BJ (cell line): ENCODE measurements at regions not wholly inside any gene's neighbourhood (a gene's known extent, or its start where the extent isn't known, plus 50 kb on each side); places are given as distances from the start of the nearest gene placed in this dataset.

Experiments used
- CTCF ChIA-PET: fragments of 350-600 bp; formaldehyde crosslinking; extraction: SDS; loops from one replicate; lab custom pipeline; 2021; ENCODE audit warnings: antibody characterized with exemption, inconsistent platforms; lab: Yijun Ruan, JAX
- POLR2A ChIA-PET: fragments of 300-600 bp; sonication (Branson Sonifier 250); formaldehyde crosslinking; extraction: SDS; loops from one replicate; lab custom pipeline; 2021; ENCODE audit warnings: antibody characterized with exemption; lab: Charles Lee
- DNase-seq: peaks from one replicate; pipeline ENCODE4 v3.0.0-alpha.2; 2011; ENCODE audit warnings: low read depth
- H3K27me3 ChIP-seq: 2 replicates; pipeline ENCODE4 v1.6.0; 2011; ENCODE audit warnings: low read length; ENCODE audit not compliant: control insufficient read depth, insufficient read depth
- H3K36me3 ChIP-seq: 2 replicates; pipeline ENCODE4 v1.5.1; 2011; ENCODE audit warnings: low read length; ENCODE audit not compliant: control insufficient read depth, insufficient read depth
- H3K4me3 ChIP-seq: 2 replicates; pipeline ENCODE4 v1.5.1; 2011; ENCODE audit warnings: low read depth, mild to moderate bottlenecking, control low read depth, low read length
- CTCF ChIP-seq: IDR thresholded peaks from 2 replicates; pipeline ENCODE4 v1.5.1; 2011; ENCODE audit warnings: low read depth, mild to moderate bottlenecking, control low read depth, inconsistent platforms, low read length, moderate library complexity; ENCODE audit not compliant: insufficient read depth

- H3K27me3 ChIP-seq, result no peaks in the 10 kb centered on the region
- POLR2A ChIA-PET, result no interaction called here
- no peaks in the 10 kb centered on the region for H3K36me3 ChIP-seq
- TF ChIP-seq CTCF, result no peak
- no peak for DNase-seq
- no peak overlapping the region for H3K4me3 ChIP-seq
- CTCF ChIA-PET, result no interaction called here
Measured at GRCh38 chr10:36542493-36542892, 582.9 kb upstream of the ANKRD30A start.

DNA sequence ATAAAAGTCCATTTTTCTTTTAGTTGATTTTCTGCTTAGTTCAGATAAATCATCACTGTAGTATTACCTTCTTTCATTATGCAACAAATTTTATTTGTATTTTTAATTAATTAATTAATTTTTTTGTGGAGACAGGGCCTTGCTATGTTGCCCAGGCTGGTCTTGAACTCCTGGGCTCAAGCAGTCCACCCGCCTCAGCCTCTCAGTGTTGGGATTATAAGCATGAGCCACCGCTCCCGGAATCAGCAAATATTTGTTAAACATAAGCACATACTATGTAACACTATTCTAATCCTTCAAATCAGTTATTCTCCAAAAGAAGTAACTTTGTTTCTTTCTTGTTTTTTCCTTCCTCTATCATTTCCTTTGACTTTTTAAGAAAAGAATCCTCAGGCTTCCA is 584.8 kb upstream of the ANKRD30A start:
- CTCF ChIA-PET, result no interaction called here
- no peak overlapping the region for H3K4me3 ChIP-seq
- TF ChIP-seq CTCF, result no peak
- H3K27me3 ChIP-seq, result no peaks in the 10 kb centered on the region
- H3K36me3 ChIP-seq, result no peaks in the 10 kb centered on the region
- POLR2A ChIA-PET, result no interaction called here
- no peak for DNase-seq

DNA sequence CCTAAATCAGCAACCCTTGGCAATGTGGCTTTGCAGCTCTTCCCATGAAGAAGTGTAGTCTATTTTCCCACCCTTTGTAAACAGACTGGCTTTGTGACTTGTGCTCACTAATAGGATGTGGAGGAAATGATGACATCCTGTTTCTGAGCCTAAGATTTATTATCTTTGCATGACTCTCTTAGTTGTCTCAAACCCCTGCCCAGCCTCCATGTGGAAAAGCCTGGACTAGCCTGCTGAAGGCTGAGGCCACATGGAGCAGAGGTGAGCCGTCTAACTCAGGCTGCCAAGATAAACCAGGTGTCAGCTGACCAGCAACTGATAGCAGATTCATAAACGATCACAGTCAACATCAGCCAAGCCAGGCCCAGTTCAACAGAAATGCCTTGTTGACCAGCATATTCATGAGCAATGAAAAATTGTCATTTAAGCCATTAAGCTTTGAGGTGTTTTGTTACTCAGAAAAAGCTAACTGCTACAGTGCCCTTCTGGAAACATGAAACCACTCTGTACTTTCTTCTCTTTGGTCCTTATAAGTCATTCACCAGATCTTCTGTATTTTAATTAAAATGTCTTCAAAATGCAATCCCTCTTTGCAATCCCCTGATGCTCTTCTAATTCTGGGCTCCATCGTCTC is 586.3 kb upstream of the ANKRD30A start:
- peak; percentile 22 for DNase-seq
- H3K4me3 ChIP-seq, result no peak overlapping the region
- no peaks in the 10 kb centered on the region for H3K27me3 ChIP-seq
- no peak for TF ChIP-seq CTCF
- ChIA-PET CTCF (no interaction called here), POLR2A (no interaction called here)
- no peaks in the 10 kb centered on the region for H3K36me3 ChIP-seq

DNA sequence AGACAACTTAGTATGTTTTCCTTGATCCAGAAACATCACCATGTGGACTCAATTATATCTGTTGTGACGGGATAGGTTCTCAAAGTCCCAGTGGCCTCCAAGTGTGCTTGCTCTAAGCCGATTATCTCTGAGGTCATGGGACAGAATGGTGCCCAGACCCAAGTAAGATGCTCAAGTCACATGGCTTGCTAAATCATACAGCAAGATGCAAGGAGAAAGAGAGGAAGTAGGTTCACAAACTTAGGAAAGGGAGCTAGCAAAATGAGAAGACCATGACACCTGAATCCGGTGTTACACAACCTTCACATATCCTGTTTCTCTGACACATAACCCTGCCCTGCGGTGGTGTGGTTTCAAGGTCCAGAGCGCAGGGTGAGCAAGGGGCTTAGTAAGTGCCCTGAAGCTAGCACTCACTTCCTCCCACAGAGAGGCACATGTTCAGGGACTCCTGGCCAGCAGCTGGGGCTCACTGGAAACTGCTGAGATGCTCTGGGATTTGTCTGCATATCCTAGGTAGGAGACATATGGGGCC is 590.9 kb upstream of the ANKRD30A start:
- Histone ChIP-seq H3K27me3 (no peaks in the 10 kb centered on the region), H3K4me3 (no peak overlapping the region), H3K36me3 (no peaks in the 10 kb centered on the region)
- peak; percentile 76 for DNase-seq
- ChIA-PET POLR2A (no interaction called here), CTCF (no interaction called here)
- no peak for TF ChIP-seq CTCF

GRCh38 chr10:36533861-36534260 is 591.5 kb upstream of the ANKRD30A start:
- CTCF ChIA-PET, result no interaction called here
- no peak for TF ChIP-seq CTCF
- H3K36me3 ChIP-seq, result no peaks in the 10 kb centered on the region
- no peak overlapping the region for H3K4me3 ChIP-seq
- no peaks in the 10 kb centered on the region for H3K27me3 ChIP-seq
- DNase-seq, result no peak
- POLR2A ChIA-PET, result no interaction called here
